Sigmoid colon (tissue), 6 donors: ENCODE measurements at regions not wholly inside any gene's neighbourhood (a gene's known extent, or its start where the extent isn't known, plus 50 kb on each side); places are given as distances from the start of the nearest gene placed in this dataset.

Source experiments
- DNase-seq: peaks from one replicate; pipeline ENCODE4 v3.0.0-alpha.2; 2019
- H3K27ac ChIP-seq, 4 donors: fragments of 200-600 bp; sonication (generic); one replicate each; pipeline ENCODE4 v1.5.1; 2016 to 2019; ENCODE audit warnings: mild to moderate bottlenecking in 1 of 4
- H3K27me3 ChIP-seq, 3 donors: fragments of 200-600 bp; sonication (generic); one replicate each; pipeline ENCODE4 v1.5.1; 2019; ENCODE audit warnings: mild to moderate bottlenecking in 1 of 3
- H3K36me3 ChIP-seq, 4 donors: fragments of 200-600 bp; sonication (generic); one replicate each; pipeline ENCODE4 v1.5.1; 2016 to 2019
- H3K4me1 ChIP-seq, 4 donors: fragments of 200-600 bp; sonication (generic); one replicate each; pipeline ENCODE4 v1.5.1; 2017 to 2019
- H3K4me3 ChIP-seq, 4 donors: fragments of 200-600 bp; sonication (generic); one replicate each; pipeline ENCODE4 v1.5.1; 2017 to 2019; ENCODE audit warnings: mild to moderate bottlenecking in 2 of 4, moderate library complexity in 1 of 4
- H3K9me3 ChIP-seq, 4 donors: fragments of 200-600 bp in 3 of 4; sonication (generic) in 3 of 4; one replicate each; pipeline versions ENCODE4 v1.5.1 to v1.6.1; 2013 to 2019
- EP300 ChIP-seq, 4 donors: sonication (generic); formaldehyde crosslinking; IDR thresholded peaks; one replicate each; pipeline ENCODE4 v1.6.1; 2017; ENCODE audit warnings: antibody characterized with exemption in 4 of 4
- POLR2A ChIP-seq, 2 donors: fragments of 450-650 bp; IDR thresholded peaks; one replicate each; pipeline ENCODE4 v1.6.1; 2016; ENCODE audit warnings: antibody characterized with exemption in 2 of 2, mild to moderate bottlenecking in 2 of 2, moderate library complexity in 2 of 2
- POLR2AphosphoS5 ChIP-seq, 4 donors: sonication (generic); formaldehyde crosslinking; IDR thresholded peaks; one replicate each; pipeline ENCODE4 v1.6.1; 2017; ENCODE audit warnings: antibody characterized with exemption in 4 of 4
- WGBS, 2 donors: extraction: QIAGEN DNeasy Blood & Tissue Kit; methylation state at CpG; one replicate each; pipeline ENCODE4 v1.1.7; 2013; 5-methylcytosine and 5-hydroxymethylcytosine counted together
- intact Hi-C: fragments of 100-400 bp; cut with DNase I; formaldehyde crosslinking; loops from one replicate; pipeline ENCODE4 v1.15.1; 2023
- TF ChIP-seq, protein P1 (sequence below), 4 experiments: fragments of 450-650 bp in 3 of 4; fragments of 200-600 bp in 1 of 4; IDR thresholded peaks; one replicate each; pipeline ENCODE4 v1.5.1; 2016 to 2019; ENCODE audit warnings: antibody characterized with exemption in 4 of 4, mild to moderate bottlenecking in 3 of 4, moderate library complexity in 2 of 4
- donor health status: healthy with polysubstance abuse.
- donor health status: healthy.

DNA sequence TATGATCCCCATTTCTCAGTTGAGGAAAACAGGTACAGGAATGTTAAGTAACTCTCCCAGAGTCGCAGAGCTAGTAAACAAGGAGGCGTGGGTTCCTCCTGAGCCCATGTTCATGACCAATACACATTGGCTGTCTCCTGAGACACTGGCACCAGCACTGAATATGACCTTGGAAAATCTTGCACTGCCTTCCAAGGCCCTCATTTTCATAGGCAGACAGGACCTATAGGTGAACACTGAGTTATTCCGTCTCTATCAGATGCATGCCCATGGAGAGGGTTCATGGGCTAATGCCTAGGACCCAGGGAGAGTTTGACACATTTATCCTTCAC lies 504.8 kb downstream of the RFC3 start:
- Histone ChIP-seq H3K9me3 (no peaks in the 10 kb centered on the region), H3K27ac (no peak overlapping the region), H3K4me1 (peaks cover 0 to 10% (median 0%) of the 10 kb centered on the region in 4 donors), H3K36me3 (no peaks in the 10 kb centered on the region), H3K27me3 (no peaks in the 10 kb centered on the region), H3K4me3 (no peak overlapping the region)
- WGBS, 2 donors: 92 to 95% methylated on average over 3 of the region's 3 CpGs
- TF ChIP-seq POLR2A (IDR thresholded peaks at IDR 0.05) (no peak), EP300 (IDR thresholded peaks at IDR 0.05) (no peak), POLR2AphosphoS5 (IDR thresholded peaks at IDR 0.05) (no peak)
- TF ChIP-seq, protein P1, sequence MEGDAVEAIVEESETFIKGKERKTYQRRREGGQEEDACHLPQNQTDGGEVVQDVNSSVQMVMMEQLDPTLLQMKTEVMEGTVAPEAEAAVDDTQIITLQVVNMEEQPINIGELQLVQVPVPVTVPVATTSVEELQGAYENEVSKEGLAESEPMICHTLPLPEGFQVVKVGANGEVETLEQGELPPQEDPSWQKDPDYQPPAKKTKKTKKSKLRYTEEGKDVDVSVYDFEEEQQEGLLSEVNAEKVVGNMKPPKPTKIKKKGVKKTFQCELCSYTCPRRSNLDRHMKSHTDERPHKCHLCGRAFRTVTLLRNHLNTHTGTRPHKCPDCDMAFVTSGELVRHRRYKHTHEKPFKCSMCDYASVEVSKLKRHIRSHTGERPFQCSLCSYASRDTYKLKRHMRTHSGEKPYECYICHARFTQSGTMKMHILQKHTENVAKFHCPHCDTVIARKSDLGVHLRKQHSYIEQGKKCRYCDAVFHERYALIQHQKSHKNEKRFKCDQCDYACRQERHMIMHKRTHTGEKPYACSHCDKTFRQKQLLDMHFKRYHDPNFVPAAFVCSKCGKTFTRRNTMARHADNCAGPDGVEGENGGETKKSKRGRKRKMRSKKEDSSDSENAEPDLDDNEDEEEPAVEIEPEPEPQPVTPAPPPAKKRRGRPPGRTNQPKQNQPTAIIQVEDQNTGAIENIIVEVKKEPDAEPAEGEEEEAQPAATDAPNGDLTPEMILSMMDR (IDR thresholded peaks at IDR 0.05): no peak
- intact Hi-C loops: no loop called here
- DNase-seq: no peak

DNA sequence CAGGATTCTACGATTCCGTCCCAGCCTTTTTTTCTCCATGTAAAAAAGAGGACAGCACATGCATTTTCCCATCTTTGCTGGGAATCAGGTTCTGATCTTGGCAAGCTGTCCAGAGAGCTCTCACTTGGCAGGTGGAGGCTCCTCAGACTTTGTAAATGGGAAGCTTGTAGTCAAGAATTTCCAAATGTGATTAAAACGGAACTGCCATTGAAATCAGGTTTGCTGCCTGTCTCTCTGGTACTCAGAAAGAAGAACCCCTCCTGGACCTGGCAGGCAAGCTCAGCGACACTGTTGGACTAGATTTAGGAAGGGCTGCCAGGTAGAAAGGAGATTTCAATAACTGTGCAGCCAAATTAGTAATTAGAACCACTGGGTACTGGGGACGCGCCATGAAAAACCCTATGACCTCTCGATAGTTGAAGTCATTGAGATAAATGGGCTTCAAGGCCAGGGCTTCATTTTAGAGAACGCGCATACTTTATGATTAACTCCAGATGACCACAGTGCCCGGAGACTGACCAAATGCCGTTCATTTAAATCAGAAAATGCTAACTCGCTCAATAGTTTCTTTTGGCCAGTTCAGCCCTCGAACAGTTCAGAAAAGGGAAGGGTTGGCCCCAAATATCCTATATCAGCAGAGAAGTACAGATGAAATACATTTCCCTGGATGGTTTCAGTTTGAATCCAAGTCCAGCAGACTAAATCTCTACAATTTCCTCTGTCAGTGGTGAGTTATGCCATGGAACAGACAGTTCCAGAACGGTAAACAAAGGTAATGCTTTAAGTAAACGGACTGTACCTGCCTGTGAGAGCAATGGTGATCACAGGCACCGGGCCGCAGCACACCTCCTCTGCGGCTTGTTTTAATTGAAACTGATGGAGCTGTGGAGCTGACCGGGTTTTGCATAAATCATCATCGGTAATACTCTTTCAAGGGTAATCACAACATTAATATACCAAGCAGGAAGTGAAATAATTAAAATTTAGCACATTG lies 517.4 kb downstream of the RFC3 start:
- TF ChIP-seq POLR2A (IDR thresholded peaks at IDR 0.05) (no peak), EP300 (IDR thresholded peaks at IDR 0.05) (no peak), POLR2AphosphoS5 (IDR thresholded peaks at IDR 0.05) (no peak)
- TF ChIP-seq, protein P1 (IDR thresholded peaks at IDR 0.05): no peak
- no peak overlapping the region for H3K4me3 ChIP-seq
- H3K9me3 ChIP-seq: no peaks in the 10 kb centered on the region
- no peak overlapping the region for H3K27ac ChIP-seq
- H3K36me3 ChIP-seq: no peaks in the 10 kb centered on the region
- no peaks in the 10 kb centered on the region for H3K4me1 ChIP-seq
- no peak for DNase-seq
- 93 to 94% methylated on average over 20 of the region's 20 CpGs for WGBS, 2 donors
- intact Hi-C loops: no loop called here
- H3K27me3 ChIP-seq: no peaks in the 10 kb centered on the region

DNA sequence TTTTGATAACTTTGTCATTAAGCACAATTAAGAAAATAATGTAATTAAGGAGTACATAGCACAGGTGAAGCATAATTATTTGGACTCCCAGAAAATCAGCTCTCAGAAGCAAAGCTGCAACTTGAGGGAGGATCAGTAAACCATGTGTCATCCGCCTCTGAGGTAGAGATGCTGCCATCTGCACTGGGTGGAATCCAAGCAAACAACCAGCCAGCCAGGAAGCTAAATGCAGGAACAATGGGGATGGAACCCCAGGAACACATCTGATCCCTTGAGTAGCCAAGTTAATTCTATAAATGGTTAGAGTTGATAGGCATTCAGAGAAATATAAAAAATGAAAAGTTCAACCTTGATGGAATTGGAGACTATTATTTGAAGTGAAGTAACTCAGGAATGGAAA lies 520.2 kb downstream of the RFC3 start:
- intact Hi-C loops: no loop called here
- no peak for DNase-seq
- H3K36me3 ChIP-seq: no peaks in the 10 kb centered on the region
- 87 to 91% methylated on average over 1 of the region's 1 CpG for WGBS, 2 donors
- no peak for TF ChIP-seq POLR2AphosphoS5 (IDR thresholded peaks at IDR 0.05)
- no peak for TF ChIP-seq POLR2A (IDR thresholded peaks at IDR 0.05)
- no peaks in the 10 kb centered on the region for H3K27me3 ChIP-seq
- no peak overlapping the region for H3K4me3 ChIP-seq
- no peak overlapping the region for H3K27ac ChIP-seq
- H3K9me3 ChIP-seq: no peaks in the 10 kb centered on the region
- no peaks in the 10 kb centered on the region for H3K4me1 ChIP-seq

DNA sequence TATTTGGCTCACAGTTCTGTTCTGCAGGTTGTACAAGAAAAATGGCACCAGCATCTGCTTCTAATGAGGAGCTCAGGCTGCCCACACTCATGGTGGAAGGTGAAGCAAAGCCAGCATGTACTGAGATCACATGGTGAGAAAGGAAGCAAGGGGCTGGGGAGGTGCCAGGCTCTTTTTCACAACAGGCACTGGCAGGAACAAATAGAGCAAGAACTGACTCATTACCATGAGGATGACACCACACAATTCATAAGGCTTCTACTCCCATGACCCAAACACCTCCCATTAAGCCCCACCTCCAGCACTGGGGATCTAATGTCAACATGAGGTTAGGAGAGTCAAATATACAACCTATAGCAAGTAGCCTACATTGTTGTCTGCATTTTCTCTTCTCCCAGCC lies 522.6 kb downstream of the RFC3 start:
- no peak overlapping the region for H3K27ac ChIP-seq
- no peak overlapping the region for H3K4me3 ChIP-seq
- intact Hi-C loops: no loop called here
- H3K9me3 ChIP-seq: no peaks in the 10 kb centered on the region
- TF ChIP-seq POLR2A (IDR thresholded peaks at IDR 0.05) (no peak), POLR2AphosphoS5 (IDR thresholded peaks at IDR 0.05) (no peak), EP300 (IDR thresholded peaks at IDR 0.05) (no peak)
- TF ChIP-seq, protein P1 (IDR thresholded peaks at IDR 0.05): no peak
- H3K36me3 ChIP-seq: no peaks in the 10 kb centered on the region
- H3K4me1 ChIP-seq: no peaks in the 10 kb centered on the region
- DNase-seq: no peak
- no peaks in the 10 kb centered on the region for H3K27me3 ChIP-seq

DNA sequence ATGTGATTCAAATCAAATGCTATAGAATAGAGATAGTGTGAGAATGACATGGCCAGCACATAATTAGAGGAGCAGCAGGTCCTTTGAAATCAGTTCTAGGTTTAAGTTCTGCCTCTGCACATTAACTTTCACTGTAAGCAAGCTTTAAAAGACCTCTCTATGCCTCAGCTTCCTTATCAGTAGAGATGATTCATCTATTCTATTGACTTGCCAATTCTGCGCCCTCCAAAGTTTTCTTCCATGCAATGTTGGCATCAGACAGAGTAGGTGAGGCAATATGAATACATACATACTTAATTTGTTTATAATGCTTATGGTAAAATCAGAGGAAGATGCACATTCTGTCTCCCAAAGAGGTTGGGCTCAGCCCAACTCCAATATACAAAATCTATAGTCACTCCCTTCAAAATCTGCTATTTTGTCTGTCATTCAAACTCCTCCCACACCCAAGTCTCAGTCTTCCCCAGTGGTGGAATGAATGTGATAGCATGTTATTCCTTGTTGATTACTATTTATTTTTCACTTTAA lies 525.5 kb downstream of the RFC3 start:
- 79 to 87% methylated on average over 1 of the region's 1 CpG for WGBS, 2 donors
- Histone ChIP-seq H3K9me3 (no peaks in the 10 kb centered on the region), H3K36me3 (no peaks in the 10 kb centered on the region), H3K4me3 (no peak overlapping the region), H3K27ac (no peak overlapping the region), H3K27me3 (no peaks in the 10 kb centered on the region), H3K4me1 (peaks cover 0 to 14% (median 12%) of the 10 kb centered on the region in 4 donors)
- DNase-seq: no peak
- TF ChIP-seq POLR2AphosphoS5 (IDR thresholded peaks at IDR 0.05) (no peak), POLR2A (IDR thresholded peaks at IDR 0.05) (no peak), EP300 (IDR thresholded peaks at IDR 0.05) (no peak)
- TF ChIP-seq, protein P1 (IDR thresholded peaks at IDR 0.05): no peak
- intact Hi-C loops: no loop called here
